ENCODE measurements at regions not wholly inside any gene's neighbourhood (a gene's known extent, or its start where the extent isn't known, plus 50 kb on each side); places are given as distances from the start of the nearest gene placed in this dataset. TPM values are rescaled to one million over a fixed set of nuclear protein-coding genes. Genes with fewer than 3 reads are reported as not detected.

Small RNA genes lying in the stretch of these regions (small RNA-seq; reads per million reads assigned to genes)
- not detected for gene RNU6-266P
